IMR-90 (cell line): ENCODE measurements at regions not wholly inside any gene's neighbourhood (a gene's known extent, or its start where the extent isn't known, plus 50 kb on each side); places are given as distances from the start of the nearest gene placed in this dataset.

Experiments used
- ATAC-seq: fragments of 200-7000 bp; cut with Tn5 transposase; 2 replicates; pipeline ENCODE4 v1.9.1; 2020; ENCODE audit warnings: low read depth, mild to moderate bottlenecking, moderate library complexity
- BruUV-seq: library from RNA; stranded (reverse); fragments of 400-500 nt; replicated peaks from 2 replicates; lab custom pipeline; 2021; lab: Mats Ljungman, UMichigan
- CTCF ChIA-PET: fragments of 300-600 bp; formaldehyde crosslinking; extraction: SDS; loops from one replicate; lab custom pipeline; 2021; ENCODE audit warnings: antibody characterized with exemption; lab: Yijun Ruan, JAX
- POLR2A ChIA-PET: fragments of 300-600 bp; sonication (Branson Sonifier 250); formaldehyde crosslinking; loops from one replicate; lab custom pipeline; 2022; ENCODE audit warnings: antibody characterized with exemption; ENCODE audit not compliant: unreplicated experiment; lab: Charles Lee
- DNase-seq: peaks from one replicate; pipeline ENCODE4 v3.0.0; 2013
- H2AFZ ChIP-seq: replicated peaks from 2 replicates; pipeline ENCODE3; 2013; ENCODE audit warnings: low read length, mild to moderate bottlenecking; ENCODE audit not compliant: poor library complexity
- H2AK5ac ChIP-seq: 2 replicates; pipeline ENCODE4 v1.6.1; 2013; ENCODE audit warnings: low read depth, low read length, inconsistent platforms
- H2AK9ac ChIP-seq: replicated peaks from 2 replicates; pipeline ENCODE3; 2013; ENCODE audit warnings: mild to moderate bottlenecking, low read depth, low read length, moderate library complexity; ENCODE audit not compliant: poor library complexity
- H2BK120ac ChIP-seq: 2 replicates; pipeline ENCODE4 v1.6.1; 2013; ENCODE audit warnings: low read depth, low read length, inconsistent platforms
- H2BK15ac ChIP-seq: 3 replicates; pipeline ENCODE4 v1.6.1; 2013; ENCODE audit warnings: low read depth, low read length, inconsistent platforms
- H2BK20ac ChIP-seq: 2 replicates; pipeline ENCODE4 v1.6.1; 2013; ENCODE audit warnings: low read depth, mild to moderate bottlenecking, inconsistent platforms, low read length, moderate library complexity
- H2BK5ac ChIP-seq: 2 replicates; pipeline ENCODE4 v1.6.1; 2013; ENCODE audit warnings: mild to moderate bottlenecking, low read depth, low read length, inconsistent platforms; ENCODE audit not compliant: poor library complexity, severe bottlenecking
- H3K14ac ChIP-seq: replicated peaks from 2 replicates; pipeline ENCODE4 v1.6.1; 2013; ENCODE audit warnings: low read depth, low read length, inconsistent platforms
- H3K18ac ChIP-seq: 2 replicates; pipeline ENCODE4 v1.6.1; 2013; ENCODE audit warnings: low read depth, low read length, control low read depth
- H3K23ac ChIP-seq: 2 replicates; pipeline ENCODE4 v1.6.1; 2013; ENCODE audit warnings: low read depth, low read length, inconsistent platforms
- H3K27ac ChIP-seq: 2 replicates; pipeline ENCODE4 v1.5.1; 2013; ENCODE audit warnings: mild to moderate bottlenecking, control low read depth, low read length; ENCODE audit not compliant: insufficient read depth
- H3K27me3 ChIP-seq: 2 replicates; pipeline ENCODE4 v1.6.1; 2013; ENCODE audit warnings: low read length; ENCODE audit not compliant: control insufficient read depth, insufficient read depth
- H3K36me3 ChIP-seq: 2 replicates; pipeline ENCODE4 v1.6.1; 2013; ENCODE audit warnings: low read length, mixed read lengths; ENCODE audit not compliant: control insufficient read depth, insufficient read depth
- H3K4ac ChIP-seq: 2 replicates; pipeline ENCODE4 v1.6.1; 2013; ENCODE audit warnings: low read depth, low read length, inconsistent platforms
- H3K4me1 ChIP-seq: 2 replicates; pipeline ENCODE4 v1.6.1; 2013; ENCODE audit warnings: low read length, mixed read lengths; ENCODE audit not compliant: control insufficient read depth, insufficient read depth
- H3K4me2 ChIP-seq: 2 replicates; pipeline ENCODE4 v1.6.1; 2013; ENCODE audit warnings: low read depth, mild to moderate bottlenecking, control low read depth, low read length, moderate library complexity
- H3K4me3 ChIP-seq: 2 replicates; pipeline ENCODE4 v1.5.1; 2013; ENCODE audit warnings: low read depth, mild to moderate bottlenecking, control low read depth, low read length, moderate library complexity; ENCODE audit not compliant: insufficient read depth
- H3K56ac ChIP-seq: 2 replicates; pipeline ENCODE4 v1.6.1; 2013; ENCODE audit warnings: low read length, inconsistent platforms; ENCODE audit not compliant: insufficient read depth; ENCODE audit errors: extremely low read depth
- H3K79me1 ChIP-seq, 2 experiments: 2 replicates each; pipeline ENCODE4 v1.6.1; 2013; ENCODE audit warnings: low read length in 2 of 2, inconsistent platforms in 1 of 2, low read depth in 1 of 2
- H3K9ac ChIP-seq: 2 replicates; pipeline ENCODE4 v1.6.1; 2013; ENCODE audit warnings: low read depth, low read length, control low read depth
- H3K9me1 ChIP-seq: 2 replicates; pipeline ENCODE4 v1.6.1; 2013; ENCODE audit warnings: low read length, inconsistent platforms; ENCODE audit not compliant: insufficient read depth
- H3K9me3 ChIP-seq: 2 replicates; pipeline ENCODE4 v1.6.1; 2013; ENCODE audit warnings: low read length; ENCODE audit not compliant: control insufficient read depth, insufficient read depth
- H4K20me1 ChIP-seq: 2 replicates; pipeline ENCODE4 v1.6.1; 2013; ENCODE audit warnings: low read length, inconsistent platforms; ENCODE audit not compliant: insufficient read depth
- H4K5ac ChIP-seq: 2 replicates; pipeline ENCODE4 v1.6.1; 2013; ENCODE audit warnings: mild to moderate bottlenecking, low read depth, low read length, control low read depth
- H4K8ac ChIP-seq, 2 experiments: 2 replicates each; pipeline ENCODE4 v1.6.1; 2013; ENCODE audit warnings: low read depth in 2 of 2, low read length in 2 of 2, control low read depth in 1 of 2, inconsistent platforms in 1 of 2
- H4K91ac ChIP-seq: 2 replicates; pipeline ENCODE4 v1.6.1; 2013; ENCODE audit warnings: low read depth, low read length, inconsistent platforms; ENCODE audit not compliant: insufficient read depth
- BHLHE40 ChIP-seq: fragments of 150-350 bp; IDR thresholded peaks from 2 replicates; pipeline ENCODE4 v1.6.1; 2016; ENCODE audit warnings: mild to moderate bottlenecking, low read depth, low read length
- CHD1 ChIP-seq: IDR thresholded peaks from 2 replicates; pipeline ENCODE4 v1.6.1; 2012; ENCODE audit warnings: low read depth, low read length, improper control_type of control experiment
- FOS ChIP-seq: fragments of 150-350 bp; IDR thresholded peaks from 2 replicates; pipeline ENCODE4 v1.6.1; 2016; ENCODE audit warnings: low read depth, low read length
- MAZ ChIP-seq: IDR thresholded peaks from 2 replicates; pipeline ENCODE4 v1.6.1; 2012; ENCODE audit warnings: low read depth, mild to moderate bottlenecking, low read length, improper control_type of control experiment, moderate library complexity, borderline replicate concordance
- NFE2L2 ChIP-seq: fragments of 150-350 bp; IDR thresholded peaks from 2 replicates; pipeline ENCODE4 v1.6.1; 2016; ENCODE audit warnings: low read depth, mild to moderate bottlenecking, low read length
- RFX5 ChIP-seq: IDR thresholded peaks from 2 replicates; pipeline ENCODE4 v1.8.0; 2012; ENCODE audit warnings: low read depth, mild to moderate bottlenecking, low read length, moderate library complexity
- WGBS, 2 experiments: methylation state at CpG; one replicate each; pipeline versions ENCODE4 v1.1.5 to v1.1.7; 2013; ENCODE audit warnings: missing lambda C conversion rate in 2 of 2; ENCODE audit not compliant: insufficient read length in 1 of 2; ENCODE audit errors: extremely low coverage in 2 of 2; 5-methylcytosine and 5-hydroxymethylcytosine counted together
- dilution Hi-C: fragments of 300-500 bp; cut with HindIII; formaldehyde crosslinking; loops from one replicate; pipeline ENCODE4 v1.14.3; 2018; ENCODE audit warnings: low sequenced_read_pairs; ENCODE audit not compliant: unreplicated experiment
- in situ Hi-C: fragments of 300-500 bp; cut with MboI; formaldehyde crosslinking; loops from 3 replicates; pipeline ENCODE4 v1.14.3; 2019; ENCODE audit warnings: low sequenced_read_pairs, inconsistent platforms, mixed read lengths
- intact Hi-C: fragments of 100-400 bp; cut with micrococcal nuclease; formaldehyde crosslinking; loops from 2 replicates; pipeline ENCODE4 v1.10.0; 2022

GRCh38 chr12:25816637-25817036 lies 141.8 kb upstream of the RASSF8 start:
- in situ Hi-C loops (no loop called here), intact Hi-C loops (no loop called here), dilution Hi-C loops (no loop called here)
- Histone ChIP-seq H4K5ac (no peak overlapping the region), H2AFZ (no peak overlapping the region), H3K4me1 (no peaks in the 10 kb centered on the region; the same call in 1 of the 2 replicates), H3K4ac (no peak overlapping the region), H2BK120ac (no peak overlapping the region), H4K20me1 (no peaks in the 10 kb centered on the region), H4K91ac (no peak overlapping the region), H3K9me1 (no peaks in the 10 kb centered on the region; the same call in 1 of the 2 replicates), H2BK15ac (no peak overlapping the region), H2BK20ac (no peak overlapping the region), H3K27ac (no peak overlapping the region), H3K56ac (no peak overlapping the region), H3K9me3 (peaks cover 7% of the 10 kb centered on the region), H2AK9ac (no peak overlapping the region), H3K23ac (no peak overlapping the region), H3K79me1 (no peaks in the 10 kb centered on the region), H3K18ac (no peak overlapping the region), H4K8ac (no peak overlapping the region), H3K4me3 (no peak overlapping the region), H3K14ac (no peak overlapping the region), H3K9ac (no peak overlapping the region), H2BK5ac (no peak overlapping the region), H3K27me3 (no peaks in the 10 kb centered on the region), H3K4me2 (no peak overlapping the region), H2AK5ac (no peak overlapping the region), H3K36me3 (no peaks in the 10 kb centered on the region)
- POLR2A ChIA-PET, result no interaction called here
- 93% methylated on average over 3 of the region's 3 CpGs; no CpG with 5 or more reads in 1 of the 2 experiments for WGBS, 2 experiments
- DNase-seq (peak; percentile 5), ATAC-seq (no peak)
- TF ChIP-seq NFE2L2 (no peak), MAZ (no peak), BHLHE40 (no peak), CHD1 (no peak), FOS (no peak), RFX5 (no peak)
- CTCF ChIA-PET, result no interaction called here
- BruUV-seq, result no TSS peak
